ENCODE measurements at regions not wholly inside any gene's neighbourhood (a gene's known extent, or its start where the extent isn't known, plus 50 kb on each side); places are given as distances from the start of the nearest gene placed in this dataset.

DNA sequence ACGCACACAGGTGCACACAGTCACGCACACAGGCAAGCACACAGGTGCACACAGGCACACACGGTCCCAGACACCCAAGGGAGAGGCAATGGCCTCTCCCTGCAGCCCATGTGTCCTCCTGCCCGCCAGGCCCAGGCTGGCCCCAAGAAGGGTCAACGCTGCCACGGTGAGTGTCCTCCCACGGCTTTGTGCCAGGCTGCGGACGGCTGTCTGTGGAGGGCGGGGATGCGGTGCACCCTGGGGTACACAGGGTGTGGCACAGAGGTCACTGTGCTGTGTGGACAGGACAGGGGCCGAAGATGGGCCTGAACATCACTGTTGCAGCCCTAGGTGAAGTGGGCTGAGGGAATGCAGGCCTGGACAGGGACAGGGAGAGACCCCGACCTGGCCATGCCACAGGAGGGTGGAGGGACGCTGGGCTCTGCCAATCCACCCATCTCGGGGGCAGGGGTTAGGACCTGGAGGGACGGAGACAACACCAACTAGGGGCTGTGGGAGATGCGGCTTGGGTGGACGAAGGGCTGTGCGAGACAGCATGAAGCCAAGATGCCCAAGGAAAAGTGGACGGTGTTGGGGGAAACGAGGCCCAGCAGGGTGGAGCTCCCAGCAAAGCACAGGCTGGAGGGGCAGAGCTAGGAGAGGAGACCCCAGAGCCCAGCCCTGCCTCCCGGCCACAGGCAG, 523.8 kb downstream of the BRD1 start:
- no peak overlapping the region for H3K4me3 ChIP-seq (ENCODE audit: low read depth in 2 of 2, low read length in 2 of 2)
- H3K9me3 ChIP-seq (ENCODE audit: control insufficient read depth, insufficient read depth, low read depth, low read length) = no peaks in the 10 kb centered on the region
- in situ Hi-C loops (cut with HindIII; ENCODE audit: low pct_unique_long_range_greater_than_20kb, low sequenced_read_pairs) (no loop called here), intact Hi-C loops (cut with micrococcal nuclease; ENCODE audit: unreplicated experiment) (loop anchor here (2.0 kb wide), 1 partner anchor 257 kb away; no protein-coding TSS in a partner anchor)
- ChIA-PET CTCF (no interaction called here), POLR2A (no interaction called here)
- H3K36me3 ChIP-seq (ENCODE audit: control insufficient read depth, insufficient read depth, low read length) = no peaks in the 10 kb centered on the region
- ATAC-seq (no peak), DNase-seq (ENCODE audit: low read depth, low spot score) (no peak)
- H3K27me3 ChIP-seq (ENCODE audit: control insufficient read depth, insufficient read depth, low read length) = no peaks in the 10 kb centered on the region; the same call in 1 of the 2 replicates
- BruUV-seq (replicated peaks) = no TSS peak
- TF ChIP-seq POLR2AphosphoS5 (IDR thresholded peaks at IDR 0.05; ENCODE audit: low read depth, low read length) = no peak
- no peak for TF ChIP-seq SIN3A (IDR thresholded peaks at IDR 0.05; ENCODE audit: borderline replicate concordance, insufficient read depth, low read depth, low read length)
- TF ChIP-seq, protein P1, sequence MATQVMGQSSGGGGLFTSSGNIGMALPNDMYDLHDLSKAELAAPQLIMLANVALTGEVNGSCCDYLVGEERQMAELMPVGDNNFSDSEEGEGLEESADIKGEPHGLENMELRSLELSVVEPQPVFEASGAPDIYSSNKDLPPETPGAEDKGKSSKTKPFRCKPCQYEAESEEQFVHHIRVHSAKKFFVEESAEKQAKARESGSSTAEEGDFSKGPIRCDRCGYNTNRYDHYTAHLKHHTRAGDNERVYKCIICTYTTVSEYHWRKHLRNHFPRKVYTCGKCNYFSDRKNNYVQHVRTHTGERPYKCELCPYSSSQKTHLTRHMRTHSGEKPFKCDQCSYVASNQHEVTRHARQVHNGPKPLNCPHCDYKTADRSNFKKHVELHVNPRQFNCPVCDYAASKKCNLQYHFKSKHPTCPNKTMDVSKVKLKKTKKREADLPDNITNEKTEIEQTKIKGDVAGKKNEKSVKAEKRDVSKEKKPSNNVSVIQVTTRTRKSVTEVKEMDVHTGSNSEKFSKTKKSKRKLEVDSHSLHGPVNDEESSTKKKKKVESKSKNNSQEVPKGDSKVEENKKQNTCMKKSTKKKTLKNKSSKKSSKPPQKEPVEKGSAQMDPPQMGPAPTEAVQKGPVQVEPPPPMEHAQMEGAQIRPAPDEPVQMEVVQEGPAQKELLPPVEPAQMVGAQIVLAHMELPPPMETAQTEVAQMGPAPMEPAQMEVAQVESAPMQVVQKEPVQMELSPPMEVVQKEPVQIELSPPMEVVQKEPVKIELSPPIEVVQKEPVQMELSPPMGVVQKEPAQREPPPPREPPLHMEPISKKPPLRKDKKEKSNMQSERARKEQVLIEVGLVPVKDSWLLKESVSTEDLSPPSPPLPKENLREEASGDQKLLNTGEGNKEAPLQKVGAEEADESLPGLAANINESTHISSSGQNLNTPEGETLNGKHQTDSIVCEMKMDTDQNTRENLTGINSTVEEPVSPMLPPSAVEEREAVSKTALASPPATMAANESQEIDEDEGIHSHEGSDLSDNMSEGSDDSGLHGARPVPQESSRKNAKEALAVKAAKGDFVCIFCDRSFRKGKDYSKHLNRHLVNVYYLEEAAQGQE (IDR thresholded peaks at IDR 0.05; ENCODE audit: insufficient read depth in 1 of 2, low read depth in 2 of 2, low read length in 1 of 2) = no peak
- TF ChIP-seq TCF7L2 (IDR thresholded peaks at IDR 0.05; ENCODE audit: low read depth, low read length) = no peak
- TF ChIP-seq, protein P2, sequence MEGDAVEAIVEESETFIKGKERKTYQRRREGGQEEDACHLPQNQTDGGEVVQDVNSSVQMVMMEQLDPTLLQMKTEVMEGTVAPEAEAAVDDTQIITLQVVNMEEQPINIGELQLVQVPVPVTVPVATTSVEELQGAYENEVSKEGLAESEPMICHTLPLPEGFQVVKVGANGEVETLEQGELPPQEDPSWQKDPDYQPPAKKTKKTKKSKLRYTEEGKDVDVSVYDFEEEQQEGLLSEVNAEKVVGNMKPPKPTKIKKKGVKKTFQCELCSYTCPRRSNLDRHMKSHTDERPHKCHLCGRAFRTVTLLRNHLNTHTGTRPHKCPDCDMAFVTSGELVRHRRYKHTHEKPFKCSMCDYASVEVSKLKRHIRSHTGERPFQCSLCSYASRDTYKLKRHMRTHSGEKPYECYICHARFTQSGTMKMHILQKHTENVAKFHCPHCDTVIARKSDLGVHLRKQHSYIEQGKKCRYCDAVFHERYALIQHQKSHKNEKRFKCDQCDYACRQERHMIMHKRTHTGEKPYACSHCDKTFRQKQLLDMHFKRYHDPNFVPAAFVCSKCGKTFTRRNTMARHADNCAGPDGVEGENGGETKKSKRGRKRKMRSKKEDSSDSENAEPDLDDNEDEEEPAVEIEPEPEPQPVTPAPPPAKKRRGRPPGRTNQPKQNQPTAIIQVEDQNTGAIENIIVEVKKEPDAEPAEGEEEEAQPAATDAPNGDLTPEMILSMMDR (IDR thresholded peaks at IDR 0.05) = no peak
- no peak overlapping the region for H3K27ac ChIP-seq (ENCODE audit: low read length)
- no peaks in the 10 kb centered on the region for H3K4me1 ChIP-seq (ENCODE audit: control insufficient read depth, insufficient read depth, low read length)

- in situ Hi-C loops (cut with HindIII; ENCODE audit: low pct_unique_long_range_greater_than_20kb, low sequenced_read_pairs) (no loop called here), intact Hi-C loops (cut with micrococcal nuclease; ENCODE audit: unreplicated experiment) (no loop called here)
- BruUV-seq (replicated peaks) = no TSS peak
- H3K4me3 ChIP-seq (ENCODE audit: low read depth in 2 of 2, low read length in 2 of 2) = no peak overlapping the region
- H3K36me3 ChIP-seq (ENCODE audit: control insufficient read depth, insufficient read depth, low read length) = no peaks in the 10 kb centered on the region
- no peak for TF ChIP-seq TCF7L2 (IDR thresholded peaks at IDR 0.05; ENCODE audit: low read depth, low read length)
- TF ChIP-seq POLR2AphosphoS5 (IDR thresholded peaks at IDR 0.05; ENCODE audit: low read depth, low read length) = no peak
- TF ChIP-seq, protein P1 (IDR thresholded peaks at IDR 0.05; ENCODE audit: insufficient read depth in 1 of 2, low read depth in 2 of 2, low read length in 1 of 2) = no peak
- TF ChIP-seq SIN3A (IDR thresholded peaks at IDR 0.05; ENCODE audit: borderline replicate concordance, insufficient read depth, low read depth, low read length) = no peak
- TF ChIP-seq, protein P2 (IDR thresholded peaks at IDR 0.05) = no peak
- no peaks in the 10 kb centered on the region for H3K27me3 ChIP-seq (ENCODE audit: control insufficient read depth, insufficient read depth, low read length)
- POLR2A ChIA-PET = no interaction called here
- no peaks in the 10 kb centered on the region for H3K9me3 ChIP-seq (ENCODE audit: control insufficient read depth, insufficient read depth, low read depth, low read length)
- DNase-seq (ENCODE audit: low read depth, low spot score) = no peak
- CTCF ChIA-PET = no interaction called here
- H3K27ac ChIP-seq (ENCODE audit: low read length) = no peak overlapping the region
- no peaks in the 10 kb centered on the region for H3K4me1 ChIP-seq (ENCODE audit: control insufficient read depth, insufficient read depth, low read length)
- ATAC-seq = no peak
Observed at GRCh38 chr22:49303061-49303735, 524.5 kb downstream of the BRD1 start.

Data from Panc1 (cell line).